OCI-M1 (cell line): ENCODE measurements at regions not wholly inside any gene's neighbourhood (a gene's known extent, or its start where the extent isn't known, plus 50 kb on each side); places are given as distances from the start of the nearest gene placed in this dataset.

Experiments used
- DNase-seq: peaks from one replicate; lab custom pipeline; 2025; lab: John Stamatoyannopoulos, UW

DNA sequence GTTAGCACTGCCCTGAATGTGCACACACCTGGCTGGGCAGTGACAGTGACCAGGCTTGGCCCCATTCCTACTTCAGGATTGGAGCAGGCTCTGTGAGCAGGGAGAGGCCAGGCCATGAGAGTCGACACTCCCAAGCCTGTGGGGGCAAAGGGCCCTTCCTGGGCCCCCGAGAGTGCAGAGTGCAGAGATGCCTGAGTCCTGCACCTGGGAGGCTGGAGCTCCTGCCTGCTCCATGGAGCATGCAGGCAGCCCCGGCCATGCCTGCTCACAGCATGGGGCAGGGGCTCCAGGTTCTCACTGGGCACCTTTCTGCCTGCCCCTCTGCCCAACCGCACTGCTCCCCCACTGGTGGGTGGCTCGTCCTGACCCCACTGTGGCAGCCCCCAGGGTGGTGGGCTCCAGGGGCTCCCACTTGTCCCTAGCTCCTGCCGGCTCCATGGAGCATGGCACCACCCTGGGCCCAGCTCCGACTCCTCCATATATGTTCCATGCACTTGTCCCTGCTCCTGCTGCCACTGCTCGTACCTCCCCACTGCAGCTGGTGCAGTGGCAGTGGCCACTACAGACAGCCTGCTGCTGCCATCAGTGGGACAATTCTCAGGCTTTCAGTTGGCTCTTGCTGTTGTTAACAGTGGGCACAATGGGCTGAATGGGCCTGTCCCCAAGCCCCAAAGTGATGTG lies 282.0 kb downstream of the RPRM start:
- DNase-seq, result no peak

DNA sequence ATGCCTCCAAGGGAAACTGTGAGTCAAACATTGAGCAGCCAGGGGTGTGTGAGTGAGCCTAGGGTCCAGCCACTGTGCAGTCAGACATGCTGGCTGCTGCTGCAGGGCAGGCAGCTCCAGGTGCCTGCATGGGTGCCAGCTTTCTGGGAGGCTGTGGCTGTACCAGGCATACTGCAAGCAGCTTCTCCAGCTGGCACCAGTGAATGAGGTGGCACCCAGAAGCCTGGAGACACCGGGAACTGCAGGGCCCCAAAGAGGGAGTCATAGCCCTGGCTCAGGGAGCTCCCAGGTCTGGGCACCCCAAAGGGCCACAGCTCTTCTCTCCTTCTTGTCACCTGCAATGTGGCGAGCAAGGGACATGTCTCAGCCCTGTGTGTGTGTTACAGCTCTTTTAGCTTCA lies 283.2 kb downstream of the RPRM start:
- no peak for DNase-seq

DNA sequence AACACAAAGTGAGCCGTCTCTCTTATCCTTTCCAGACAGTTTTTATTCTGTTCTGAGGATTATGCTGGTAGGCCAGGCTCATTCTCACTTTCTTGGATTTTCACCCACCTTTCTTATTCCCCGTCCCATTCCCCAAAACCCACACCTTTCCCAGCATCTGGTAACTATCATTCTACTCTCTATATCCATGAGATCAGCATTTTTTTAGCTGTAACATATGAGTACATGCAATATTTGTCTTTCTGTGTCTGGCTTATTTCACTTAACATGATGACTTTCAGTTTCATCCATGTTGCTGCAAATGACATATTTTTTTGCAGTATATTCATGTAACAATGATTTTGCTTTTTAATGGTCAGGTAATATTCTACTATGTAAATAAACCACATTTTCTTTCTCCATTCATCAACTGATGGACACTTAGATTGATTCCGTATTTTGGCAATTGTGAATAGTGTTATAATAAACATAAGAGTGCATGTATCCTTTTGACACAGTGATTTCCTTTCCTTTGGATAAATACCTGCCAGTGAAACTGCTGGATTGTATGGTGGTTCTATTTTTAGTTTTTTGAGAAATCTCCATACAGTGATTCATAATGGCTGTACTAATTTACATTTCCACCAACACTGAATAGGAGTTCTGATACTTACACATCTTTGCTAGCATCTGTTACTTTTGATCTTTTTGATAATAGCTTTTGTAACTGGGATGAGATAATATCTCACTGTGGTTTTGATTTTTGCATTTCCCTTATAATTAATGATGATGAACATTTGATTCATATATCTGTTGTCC lies 289.3 kb downstream of the RPRM start:
- DNase-seq, result no peak

DNA sequence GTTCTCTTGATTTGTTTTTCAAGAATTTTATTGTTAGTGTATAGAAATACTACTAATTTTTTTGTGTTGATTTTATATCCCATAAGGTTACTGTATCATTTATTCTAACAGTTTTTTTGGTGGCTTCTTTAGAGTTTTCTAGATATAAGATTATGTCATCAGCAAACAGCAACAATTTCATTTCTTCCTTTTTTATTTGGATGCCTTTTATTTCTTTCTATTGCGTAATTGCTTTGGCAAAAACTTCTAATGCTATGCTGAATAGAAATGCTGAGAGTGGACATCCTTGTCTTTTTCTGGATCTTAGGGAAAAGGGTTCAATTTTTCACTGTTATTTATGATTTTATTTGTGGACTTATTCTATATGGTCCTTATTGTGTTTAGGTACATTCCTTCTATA lies 298.8 kb downstream of the RPRM start:
- DNase-seq, result peak; percentile 25

DNA sequence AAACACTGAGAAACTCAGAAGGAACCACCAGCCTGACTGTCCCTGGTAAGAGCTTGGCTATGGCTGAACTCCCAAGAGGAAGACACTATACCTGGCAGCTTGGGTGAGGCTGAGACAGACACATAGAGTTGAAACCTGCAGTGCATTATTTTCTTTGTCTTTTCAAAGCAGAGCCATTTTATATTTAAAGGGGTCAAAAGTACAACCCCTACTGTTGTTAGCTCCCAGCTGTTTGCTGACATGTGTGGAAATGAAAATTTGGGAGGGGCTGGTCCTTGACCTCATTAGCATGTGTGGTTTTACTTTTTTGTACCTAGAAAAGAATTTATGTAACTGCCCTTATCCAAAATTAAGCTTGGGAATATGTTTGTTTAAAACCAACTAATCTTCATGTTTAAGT lies 309.0 kb downstream of the RPRM start:
- DNase-seq, result no peak

- no peak for DNase-seq
Observed at GRCh38 chr2:153165021-153165420, 313.5 kb downstream of the RPRM start.

DNA sequence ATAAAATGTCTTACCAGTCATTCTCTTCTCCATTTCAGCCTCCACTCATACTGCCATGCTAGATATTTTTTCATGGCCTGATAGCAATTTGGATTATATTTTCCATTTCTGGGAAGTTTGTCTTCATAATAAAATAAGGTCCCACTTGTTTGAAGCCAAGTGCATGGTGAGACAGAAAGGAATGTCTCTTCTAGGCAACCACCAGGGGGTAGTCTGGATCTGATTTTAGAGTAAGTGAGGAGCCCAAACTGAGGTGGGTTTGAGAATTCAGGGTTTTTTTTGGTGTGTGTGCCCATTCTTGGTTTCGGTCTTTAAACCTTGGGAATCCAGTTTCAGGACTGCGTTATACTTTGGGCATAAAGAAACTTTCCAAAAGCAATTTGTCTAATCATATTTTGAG lies 315.5 kb downstream of the RPRM start:
- DNase-seq, result peak; percentile 64

GRCh38 chr2:153156743-153157142 lies 321.8 kb downstream of the RPRM start:
- DNase-seq, result no peak

GRCh38 chr2:153152036-153152435 lies 326.5 kb downstream of the RPRM start:
- DNase-seq, result no peak

- no peak for DNase-seq
Observed at GRCh38 chr2:153145470-153145978, 333.0 kb downstream of the RPRM start.

DNA sequence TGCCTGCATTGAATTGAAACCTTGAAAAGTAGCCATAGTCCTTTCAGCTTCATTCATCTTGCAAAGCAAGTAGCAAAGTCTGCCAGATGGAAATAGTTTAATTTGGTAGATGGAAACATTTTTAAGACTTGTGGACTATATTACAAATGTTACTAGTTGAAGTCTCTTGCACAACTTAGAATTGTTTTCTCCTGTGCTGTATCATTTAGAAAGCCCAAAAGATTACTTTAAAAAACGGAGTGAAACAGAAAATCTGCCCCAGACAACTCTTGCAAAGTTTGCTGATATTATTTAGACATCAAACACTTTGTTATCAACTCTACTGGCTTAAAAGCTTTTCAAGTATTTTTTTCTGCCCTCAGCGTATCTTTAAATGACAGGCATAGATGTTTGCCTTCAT lies 335.0 kb downstream of the RPRM start:
- no peak for DNase-seq

- DNase-seq, result no peak
Observed at GRCh38 chr2:153140498-153140897, 338.1 kb downstream of the RPRM start.

DNA sequence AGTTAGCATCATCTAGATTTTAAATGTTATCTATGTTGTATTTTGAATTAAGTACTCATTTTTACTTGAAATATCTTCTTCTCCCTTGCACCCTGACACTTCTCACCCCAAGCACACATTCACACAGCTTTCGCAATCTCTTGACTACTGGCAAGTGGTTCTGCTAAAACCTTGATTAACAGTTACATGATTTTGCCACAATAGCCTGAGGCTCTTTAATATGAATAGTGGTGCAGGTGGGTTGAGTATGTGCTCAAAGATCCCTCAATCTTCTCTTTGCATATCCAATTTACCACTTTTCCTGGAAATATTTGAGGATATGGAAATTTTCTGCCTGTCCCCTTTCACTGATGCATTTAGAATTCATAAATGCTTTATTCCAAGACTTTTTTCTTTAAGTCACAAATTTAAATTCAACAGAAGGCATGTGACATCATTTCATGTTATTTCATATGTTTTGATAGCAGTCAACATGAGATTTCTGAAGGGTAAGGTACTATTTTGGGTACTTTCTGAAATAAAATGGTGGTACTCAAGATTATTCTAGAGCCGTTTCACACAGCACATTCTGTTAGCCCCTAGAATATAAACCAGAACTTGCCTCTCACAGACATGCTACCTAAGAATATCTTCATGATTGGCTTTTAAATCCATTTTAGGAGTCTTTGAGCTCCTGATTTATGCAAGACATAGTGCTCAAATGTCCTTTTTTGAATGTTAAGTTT lies 339.7 kb downstream of the RPRM start:
- peak; percentile 31 for DNase-seq

GRCh38 chr2:153136216-153136615 lies 342.3 kb downstream of the RPRM start:
- DNase-seq, result no peak

- DNase-seq, result peak; percentile 21
Observed at GRCh38 chr2:153134725-153135124, 343.8 kb downstream of the RPRM start.

GRCh38 chr2:153133716-153134115 lies 344.8 kb downstream of the RPRM start:
- DNase-seq, result no peak

- no peak for DNase-seq
Observed at GRCh38 chr2:153132418-153132817, 346.1 kb downstream of the RPRM start.

- no peak for DNase-seq
Observed at GRCh38 chr2:153115141-153115540, 363.4 kb downstream of the RPRM start.

GRCh38 chr2:153110486-153110885 lies 368.1 kb downstream of the RPRM start:
- DNase-seq, result no peak

- no peak for DNase-seq
Observed at GRCh38 chr2:153109793-153110192, 368.8 kb downstream of the RPRM start.

GRCh38 chr2:153106802-153107477 lies 371.6 kb downstream of the RPRM start:
- peak; percentile 60 for DNase-seq
